ENCODE measurements at regions not wholly inside any gene's neighbourhood (a gene's known extent, or its start where the extent isn't known, plus 50 kb on each side); places are given as distances from the start of the nearest gene placed in this dataset.

DNA sequence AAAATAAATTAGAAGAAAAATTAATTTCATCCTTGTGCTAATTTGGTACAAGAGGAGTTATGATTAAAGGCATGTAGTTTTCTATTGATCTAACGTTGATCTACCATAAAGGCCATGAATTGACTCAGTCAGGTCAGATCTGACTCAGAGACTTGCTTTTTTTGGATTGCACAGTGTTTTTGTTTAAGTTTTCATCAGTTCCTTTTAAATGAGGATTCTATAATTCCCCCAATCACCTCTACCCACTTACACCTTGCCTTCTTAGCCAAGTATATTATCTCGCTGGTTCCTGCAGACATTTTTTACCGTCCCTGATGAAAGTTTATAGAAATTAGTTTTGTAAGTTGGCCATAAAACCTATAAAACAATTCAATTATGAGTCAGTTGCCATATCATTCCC lies 132.4 kb upstream of the PALS2 start:
- no peak for ATAC-seq
- TF ChIP-seq, protein P1, sequence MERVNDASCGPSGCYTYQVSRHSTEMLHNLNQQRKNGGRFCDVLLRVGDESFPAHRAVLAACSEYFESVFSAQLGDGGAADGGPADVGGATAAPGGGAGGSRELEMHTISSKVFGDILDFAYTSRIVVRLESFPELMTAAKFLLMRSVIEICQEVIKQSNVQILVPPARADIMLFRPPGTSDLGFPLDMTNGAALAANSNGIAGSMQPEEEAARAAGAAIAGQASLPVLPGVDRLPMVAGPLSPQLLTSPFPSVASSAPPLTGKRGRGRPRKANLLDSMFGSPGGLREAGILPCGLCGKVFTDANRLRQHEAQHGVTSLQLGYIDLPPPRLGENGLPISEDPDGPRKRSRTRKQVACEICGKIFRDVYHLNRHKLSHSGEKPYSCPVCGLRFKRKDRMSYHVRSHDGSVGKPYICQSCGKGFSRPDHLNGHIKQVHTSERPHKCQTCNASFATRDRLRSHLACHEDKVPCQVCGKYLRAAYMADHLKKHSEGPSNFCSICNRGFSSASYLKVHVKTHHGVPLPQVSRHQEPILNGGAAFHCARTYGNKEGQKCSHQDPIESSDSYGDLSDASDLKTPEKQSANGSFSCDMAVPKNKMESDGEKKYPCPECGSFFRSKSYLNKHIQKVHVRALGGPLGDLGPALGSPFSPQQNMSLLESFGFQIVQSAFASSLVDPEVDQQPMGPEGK (CRISPR knock-in tag; IDR thresholded peaks at IDR 0.05; ENCODE audit: borderline replicate concordance), result no peak
- no peak for TF ChIP-seq TSHZ2 (CRISPR knock-in tag; IDR thresholded peaks at IDR 0.05)
- TF ChIP-seq ZNF8 (CRISPR knock-in tag; IDR thresholded peaks at IDR 0.05), result no peak
- TF ChIP-seq ZNF565 (CRISPR knock-in tag; conservative IDR thresholded peaks at IDR 0.05; ENCODE audit: low read depth), result no peak
- TF ChIP-seq ESRRG (CRISPR knock-in tag; IDR thresholded peaks at IDR 0.05), result no peak
- TF ChIP-seq RARB (CRISPR knock-in tag; IDR thresholded peaks at IDR 0.05), result no peak
- TF ChIP-seq, protein P2, sequence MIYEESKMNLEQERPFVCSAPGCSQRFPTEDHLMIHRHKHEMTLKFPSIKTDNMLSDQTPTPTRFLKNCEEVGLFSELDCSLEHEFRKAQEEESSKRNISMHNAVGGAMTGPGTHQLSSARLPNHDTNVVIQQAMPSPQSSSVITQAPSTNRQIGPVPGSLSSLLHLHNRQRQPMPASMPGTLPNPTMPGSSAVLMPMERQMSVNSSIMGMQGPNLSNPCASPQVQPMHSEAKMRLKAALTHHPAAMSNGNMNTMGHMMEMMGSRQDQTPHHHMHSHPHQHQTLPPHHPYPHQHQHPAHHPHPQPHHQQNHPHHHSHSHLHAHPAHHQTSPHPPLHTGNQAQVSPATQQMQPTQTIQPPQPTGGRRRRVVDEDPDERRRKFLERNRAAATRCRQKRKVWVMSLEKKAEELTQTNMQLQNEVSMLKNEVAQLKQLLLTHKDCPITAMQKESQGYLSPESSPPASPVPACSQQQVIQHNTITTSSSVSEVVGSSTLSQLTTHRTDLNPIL (CRISPR knock-in tag; IDR thresholded peaks at IDR 0.05; ENCODE audit: low read depth), result no peak
- no peak for TF ChIP-seq ZNF70 (CRISPR knock-in tag; IDR thresholded peaks at IDR 0.05)
- no peak for TF ChIP-seq ARNTL (CRISPR knock-in tag; IDR thresholded peaks at IDR 0.05; ENCODE audit: borderline replicate concordance, low read depth)
- no peak for TF ChIP-seq CSDC2 (CRISPR knock-in tag; IDR thresholded peaks at IDR 0.05)
- no peak for TF ChIP-seq PPARA (CRISPR knock-in tag; IDR thresholded peaks at IDR 0.05; ENCODE audit: borderline replicate concordance)
- no peak for TF ChIP-seq ZC3H10 (CRISPR knock-in tag; IDR thresholded peaks at IDR 0.05)
- no peak for TF ChIP-seq ZFP3 (CRISPR knock-in tag; IDR thresholded peaks at IDR 0.05)
- TF ChIP-seq GLIS3 (CRISPR knock-in tag; IDR thresholded peaks at IDR 0.05), result no peak
- TF ChIP-seq TCF4 (CRISPR knock-in tag; IDR thresholded peaks at IDR 0.05; ENCODE audit: borderline replicate concordance), result no peak
- no peak for TF ChIP-seq ISL1 (CRISPR knock-in tag; IDR thresholded peaks at IDR 0.05)
- TF ChIP-seq POU6F1 (CRISPR knock-in tag; IDR thresholded peaks at IDR 0.05; ENCODE audit: borderline replicate concordance, low read depth), result no peak
- no peak for TF ChIP-seq ZFP30 (CRISPR knock-in tag; IDR thresholded peaks at IDR 0.05)

- no peak for ATAC-seq
- TF ChIP-seq, protein P1 (CRISPR knock-in tag; IDR thresholded peaks at IDR 0.05; ENCODE audit: borderline replicate concordance), result no peak
- TF ChIP-seq ZNF8 (CRISPR knock-in tag; IDR thresholded peaks at IDR 0.05) (no peak), POU6F1 (CRISPR knock-in tag; IDR thresholded peaks at IDR 0.05; ENCODE audit: borderline replicate concordance, low read depth) (no peak), PPARA (CRISPR knock-in tag; IDR thresholded peaks at IDR 0.05; ENCODE audit: borderline replicate concordance) (no peak), TSHZ2 (CRISPR knock-in tag; IDR thresholded peaks at IDR 0.05) (no peak), ZFP30 (CRISPR knock-in tag; IDR thresholded peaks at IDR 0.05) (no peak), RARB (CRISPR knock-in tag; IDR thresholded peaks at IDR 0.05) (no peak), CSDC2 (CRISPR knock-in tag; IDR thresholded peaks at IDR 0.05) (no peak), ZC3H10 (CRISPR knock-in tag; IDR thresholded peaks at IDR 0.05) (no peak), CSRNP3 (CRISPR knock-in tag; IDR thresholded peaks at IDR 0.05) (no peak), BACH2 (CRISPR knock-in tag; IDR thresholded peaks at IDR 0.05; ENCODE audit: borderline replicate concordance) (no peak), TCF4 (CRISPR knock-in tag; IDR thresholded peaks at IDR 0.05; ENCODE audit: borderline replicate concordance) (no peak), ISL1 (CRISPR knock-in tag; IDR thresholded peaks at IDR 0.05) (no peak)
Observed at GRCh38 chr7:24441314-24442027, 131.8 kb upstream of the PALS2 start.
